Central memory CD4-positive, alpha-beta T cell (primary cell): ENCODE measurements at regions not wholly inside any gene's neighbourhood (a gene's known extent, or its start where the extent isn't known, plus 50 kb on each side); places are given as distances from the start of the nearest gene placed in this dataset.
A peak's percentile ranks its signal among the peaks of the same experiment; 100 is the strongest.

Source experiments
- DNase-seq: peaks from one replicate; pipeline ENCODE4 v3.0.0; 2022

GRCh38 chr17:77637818-77638575 lies 320.5 kb upstream of the TNRC6C start:
- no peak for DNase-seq

GRCh38 chr17:77640252-77640651 lies 318.3 kb upstream of the TNRC6C start:
- no peak for DNase-seq

GRCh38 chr17:77640916-77641605 lies 317.4 kb upstream of the TNRC6C start:
- no peak for DNase-seq

GRCh38 chr17:77641718-77642117 lies 316.8 kb upstream of the TNRC6C start:
- DNase-seq, result no peak

- no peak for DNase-seq
Observed at GRCh38 chr17:77644181-77645071, 314.1 kb upstream of the TNRC6C start.

- peak; percentile 56 for DNase-seq
Observed at GRCh38 chr17:77645072-77646045, 313.1 kb upstream of the TNRC6C start.

- DNase-seq, result no peak
Observed at GRCh38 chr17:77646046-77646430, 312.5 kb upstream of the TNRC6C start.

GRCh38 chr17:77647531-77647930 lies 311.0 kb upstream of the TNRC6C start:
- DNase-seq, result no peak

GRCh38 chr17:77649717-77650211 lies 308.7 kb upstream of the TNRC6C start:
- DNase-seq, result no peak

GRCh38 chr17:77651988-77652387 lies 306.5 kb upstream of the TNRC6C start:
- no peak for DNase-seq

GRCh38 chr17:77654296-77654695 lies 304.2 kb upstream of the TNRC6C start:
- no peak for DNase-seq

- DNase-seq, result no peak
Observed at GRCh38 chr17:77654850-77655249, 303.7 kb upstream of the TNRC6C start.

GRCh38 chr17:77656054-77656453 lies 302.4 kb upstream of the TNRC6C start:
- DNase-seq, result no peak

- DNase-seq, result no peak
Observed at GRCh38 chr17:77657839-77658238, 300.7 kb upstream of the TNRC6C start.

- DNase-seq, result no peak
Observed at GRCh38 chr17:77660524-77660923, 298.0 kb upstream of the TNRC6C start.

- no peak for DNase-seq
Observed at GRCh38 chr17:77662833-77663232, 295.7 kb upstream of the TNRC6C start.

- no peak for DNase-seq
Observed at GRCh38 chr17:77664097-77664729, 294.3 kb upstream of the TNRC6C start.

- no peak for DNase-seq
Observed at GRCh38 chr17:77665833-77666232, 292.7 kb upstream of the TNRC6C start.

GRCh38 chr17:77666462-77666861 lies 292.0 kb upstream of the TNRC6C start:
- DNase-seq, result no peak

GRCh38 chr17:77666881-77667395 lies 291.6 kb upstream of the TNRC6C start:
- peak; percentile 85 for DNase-seq

- no peak for DNase-seq
Observed at GRCh38 chr17:77667478-77667877, 291.0 kb upstream of the TNRC6C start.
